ENCODE measurements at regions not wholly inside any gene's neighbourhood (a gene's known extent, or its start where the extent isn't known, plus 50 kb on each side); places are given as distances from the start of the nearest gene placed in this dataset.

GRCh38 chr12:11559626-11560340, 89.7 kb upstream of the ETV6 start:
- ChIA-PET CTCF (interaction anchor here (1.2 kb wide), 1 partner anchor 13 kb away, joined by 3 read pairs; no protein-coding TSS in a partner anchor), POLR2A (no interaction called here)
- intact Hi-C loops (cut with micrococcal nuclease) = loop anchor here (10.0 kb wide), 1 partner anchor 775 kb away; no protein-coding TSS in a partner anchor
- Mint-ChIP-seq H3K27me3 (peaks cover 2% of the 10 kb centered on the region), H3K4me1 (ENCODE audit: low read depth) (peaks cover 21% of the 10 kb centered on the region), H3K9me3 (no peaks in the 10 kb centered on the region), H3K36me3 (no peaks in the 10 kb centered on the region), H3K27ac (no peak overlapping the region), H3K4me3 (no peak overlapping the region)
- DNase-seq = no peak

DNA sequence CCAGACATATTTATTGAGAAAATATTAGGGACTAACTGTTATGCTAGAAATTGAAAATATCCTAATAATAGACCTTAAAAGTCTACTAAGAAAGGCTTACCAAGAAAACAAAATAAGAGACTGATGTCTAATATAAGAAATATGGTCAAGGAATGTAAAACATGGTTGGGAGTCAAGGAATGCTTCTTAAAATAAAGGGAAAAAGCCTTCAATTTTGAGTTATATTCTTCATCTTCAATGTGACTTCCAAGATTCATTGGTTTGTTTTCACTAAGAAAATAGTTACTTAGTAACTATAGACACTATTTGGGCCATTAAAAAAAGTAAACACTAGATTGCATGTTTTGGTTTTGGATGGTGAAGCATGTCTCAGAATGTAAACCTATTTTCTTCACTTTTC, 88.1 kb upstream of the ETV6 start:
- POLR2A ChIA-PET = no interaction called here
- H3K4me1 Mint-ChIP-seq (ENCODE audit: low read depth) = peaks cover 8% of the 10 kb centered on the region
- intact Hi-C loops (cut with micrococcal nuclease) = no loop called here

GRCh38 chr12:11563785-11564739, 85.4 kb upstream of the ETV6 start:
- intact Hi-C loops (cut with micrococcal nuclease) = no loop called here
- no peak for DNase-seq
- no peaks in the 10 kb centered on the region for H3K9me3 Mint-ChIP-seq
- ChIA-PET POLR2A (no interaction called here), CTCF (interaction anchor here (1.1 to 1.8 kb wide), 3 partner anchors 9 to 469 kb away, joined by 3 to 8 read pairs (median 4); no protein-coding TSS in a partner anchor)
- no peak overlapping the region for H3K4me3 Mint-ChIP-seq
- peaks cover 6% of the 10 kb centered on the region for H3K4me1 Mint-ChIP-seq (ENCODE audit: low read depth)
- H3K36me3 Mint-ChIP-seq = no peaks in the 10 kb centered on the region
- no peaks in the 10 kb centered on the region for H3K27me3 Mint-ChIP-seq
- H3K27ac Mint-ChIP-seq = no peak overlapping the region

More for the DNA sequence above, 88.1 kb upstream of the ETV6 start:
- Mint-ChIP-seq H3K9me3 (no peaks in the 10 kb centered on the region), H3K27me3 (peaks cover 2% of the 10 kb centered on the region), H3K36me3 (no peaks in the 10 kb centered on the region), H3K27ac (no peak overlapping the region), H3K4me3 (no peak overlapping the region)
- DNase-seq = no peak
- CTCF ChIA-PET = no interaction called here

- Mint-ChIP-seq H3K4me3 (no peak overlapping the region), H3K27me3 (no peaks in the 10 kb centered on the region), H3K4me1 (ENCODE audit: low read depth) (peaks cover 6% of the 10 kb centered on the region), H3K9me3 (no peaks in the 10 kb centered on the region), H3K27ac (no peak overlapping the region), H3K36me3 (no peaks in the 10 kb centered on the region)
- POLR2A ChIA-PET = no interaction called here
- CTCF ChIA-PET = interaction anchor here (0.8 to 1.8 kb wide), 2 partner anchors 9 to 468 kb away, joined by 3 to 8 read pairs; no protein-coding TSS in a partner anchor
- intact Hi-C loops (cut with micrococcal nuclease) = no loop called here
- no peak for DNase-seq
These were observed 84.4 kb upstream of the ETV6 start for GRCh38 chr12:11564984-11565651.

GRCh38 chr12:11565752-11566151, 83.7 kb upstream of the ETV6 start:
- Mint-ChIP-seq H3K36me3 (no peaks in the 10 kb centered on the region), H3K4me1 (ENCODE audit: low read depth) (peaks cover 6% of the 10 kb centered on the region), H3K9me3 (no peaks in the 10 kb centered on the region), H3K4me3 (no peak overlapping the region), H3K27ac (no peak overlapping the region), H3K27me3 (no peaks in the 10 kb centered on the region)
- intact Hi-C loops (cut with micrococcal nuclease) = no loop called here
- ChIA-PET CTCF (no interaction called here), POLR2A (no interaction called here)
- DNase-seq = no peak

DNA sequence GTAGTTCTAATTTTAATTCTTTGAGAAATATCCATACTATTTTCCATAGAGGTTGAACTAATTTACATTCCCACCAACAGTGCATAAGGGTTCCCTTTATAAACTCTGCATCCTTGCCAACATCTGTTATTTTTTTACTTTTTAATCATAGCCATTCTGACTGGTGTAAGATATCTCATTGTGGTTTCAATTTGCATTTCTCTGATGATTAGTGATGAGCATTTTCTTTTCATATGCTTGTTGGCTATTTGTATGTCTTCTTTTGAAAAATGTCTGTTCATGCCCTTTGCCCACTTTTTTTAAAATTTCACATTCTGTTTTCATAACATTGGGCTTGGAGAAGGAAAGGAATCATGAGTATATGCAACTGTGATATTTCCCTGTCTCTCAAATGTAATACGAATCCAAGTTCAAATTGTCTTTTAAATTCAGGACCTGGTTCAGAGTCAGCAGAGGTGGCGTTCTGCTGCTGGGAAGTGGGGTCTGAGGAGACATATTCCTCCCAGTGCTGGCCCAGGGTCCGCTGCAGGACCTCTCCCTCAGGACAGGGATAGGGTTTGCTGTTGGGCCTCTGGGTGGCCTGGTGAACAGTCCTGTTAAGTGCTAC, 81.2 kb upstream of the ETV6 start:
- POLR2A ChIA-PET = no interaction called here
- no peak overlapping the region for H3K27ac Mint-ChIP-seq
- intact Hi-C loops (cut with micrococcal nuclease) = no loop called here
- H3K27me3 Mint-ChIP-seq = no peaks in the 10 kb centered on the region
- H3K36me3 Mint-ChIP-seq = no peaks in the 10 kb centered on the region
- no peak overlapping the region for H3K4me3 Mint-ChIP-seq
- DNase-seq = no peak
- H3K4me1 Mint-ChIP-seq (ENCODE audit: low read depth) = no peaks in the 10 kb centered on the region
- no peaks in the 10 kb centered on the region for H3K9me3 Mint-ChIP-seq
- CTCF ChIA-PET = no interaction called here

DNA sequence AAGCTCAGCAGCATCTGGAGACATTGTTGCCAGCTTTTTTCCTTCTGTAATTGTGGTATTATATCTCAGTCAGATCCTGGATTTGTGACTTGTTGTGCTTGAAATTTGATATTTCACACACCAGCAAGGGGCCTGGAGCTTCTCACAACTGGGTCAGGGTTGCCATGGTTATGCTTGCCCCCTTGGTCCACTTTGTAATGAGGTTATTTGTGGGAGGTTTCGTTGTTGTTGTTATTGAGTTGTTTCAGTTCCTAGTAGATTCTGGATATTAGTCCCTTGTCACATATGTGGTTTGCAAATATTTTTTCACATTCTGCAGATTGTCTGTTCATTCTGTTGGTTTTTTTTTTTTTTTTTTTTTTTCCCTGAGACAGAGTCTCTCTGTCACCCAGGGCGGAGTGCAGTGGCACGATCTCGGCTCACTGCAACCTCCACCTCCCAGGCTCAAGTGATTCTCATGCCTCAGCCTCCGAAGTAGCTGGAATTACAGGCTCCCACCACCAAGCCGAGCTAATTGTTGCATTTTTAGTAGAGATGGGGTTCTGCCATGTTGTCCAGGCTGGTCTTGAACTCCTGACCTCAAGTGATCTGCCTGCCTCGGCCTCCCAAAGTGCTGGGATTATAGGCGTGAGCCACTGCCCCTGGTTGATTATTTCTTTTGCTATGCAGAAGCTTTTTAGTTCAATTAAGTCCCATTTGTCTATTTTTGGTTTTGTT, 80.6 kb upstream of the ETV6 start:
- H3K4me3 Mint-ChIP-seq = no peak overlapping the region
- H3K27me3 Mint-ChIP-seq = no peaks in the 10 kb centered on the region
- ChIA-PET POLR2A (no interaction called here), CTCF (no interaction called here)
- no peaks in the 10 kb centered on the region for H3K9me3 Mint-ChIP-seq
- no peak overlapping the region for H3K27ac Mint-ChIP-seq
- no peak for DNase-seq
- H3K36me3 Mint-ChIP-seq = no peaks in the 10 kb centered on the region
- no peaks in the 10 kb centered on the region for H3K4me1 Mint-ChIP-seq (ENCODE audit: low read depth)
- intact Hi-C loops (cut with micrococcal nuclease) = no loop called here

DNA sequence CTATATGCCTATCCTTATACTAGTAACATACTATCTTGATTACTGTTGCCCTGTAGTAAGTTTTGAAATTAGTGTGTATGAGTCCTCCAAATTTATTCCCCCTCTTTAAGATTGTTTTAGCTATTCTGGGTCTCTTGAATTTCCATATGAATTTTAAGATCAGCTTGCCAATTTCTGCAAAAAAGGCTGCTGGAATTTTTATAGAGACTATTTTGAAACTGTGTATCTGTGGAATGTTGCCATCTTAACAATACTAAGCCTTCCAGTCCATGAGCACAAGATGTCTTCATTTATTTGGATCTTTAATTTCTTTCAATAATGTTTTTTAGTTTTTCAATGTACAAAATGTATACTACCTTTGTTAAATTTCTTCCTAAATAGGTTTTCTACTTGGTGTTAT, 79.8 kb upstream of the ETV6 start:
- Mint-ChIP-seq H3K27me3 (no peaks in the 10 kb centered on the region), H3K4me1 (ENCODE audit: low read depth) (no peaks in the 10 kb centered on the region), H3K27ac (no peak overlapping the region), H3K9me3 (peaks cover 4% of the 10 kb centered on the region), H3K4me3 (no peak overlapping the region), H3K36me3 (no peaks in the 10 kb centered on the region)
- intact Hi-C loops (cut with micrococcal nuclease) = no loop called here
- ChIA-PET POLR2A (no interaction called here), CTCF (no interaction called here)
- no peak for DNase-seq

GRCh38 chr12:11573880-11574279, 75.6 kb upstream of the ETV6 start:
- intact Hi-C loops (cut with micrococcal nuclease) = no loop called here
- peaks cover 10% of the 10 kb centered on the region for H3K4me1 Mint-ChIP-seq (ENCODE audit: low read depth)
- no peak for DNase-seq
- H3K9me3 Mint-ChIP-seq = peaks cover 4% of the 10 kb centered on the region
- H3K4me3 Mint-ChIP-seq = no peak overlapping the region
- ChIA-PET POLR2A (no interaction called here), CTCF (interaction anchor here (2.7 kb wide), 1 partner anchor 460 kb away, joined by 9 read pairs; no protein-coding TSS in a partner anchor)
- no peaks in the 10 kb centered on the region for H3K36me3 Mint-ChIP-seq
- H3K27ac Mint-ChIP-seq = no peak overlapping the region
- H3K27me3 Mint-ChIP-seq = no peaks in the 10 kb centered on the region

GRCh38 chr12:11576104-11576503, 73.4 kb upstream of the ETV6 start:
- ChIA-PET POLR2A (no interaction called here), CTCF (interaction anchor here (2.7 kb wide), 1 partner anchor 458 kb away, joined by 9 read pairs; no protein-coding TSS in a partner anchor)
- no peak overlapping the region for H3K27ac Mint-ChIP-seq
- no peaks in the 10 kb centered on the region for H3K36me3 Mint-ChIP-seq
- no peak overlapping the region for H3K4me3 Mint-ChIP-seq
- peaks cover 24% of the 10 kb centered on the region for H3K4me1 Mint-ChIP-seq (ENCODE audit: low read depth)
- peak; percentile 73 for DNase-seq
- H3K9me3 Mint-ChIP-seq = peaks cover 4% of the 10 kb centered on the region
- H3K27me3 Mint-ChIP-seq = no peaks in the 10 kb centered on the region
- intact Hi-C loops (cut with micrococcal nuclease) = loop anchor here (1.0 to 5.0 kb wide), 3 partner anchors 22 to 191 kb away; no protein-coding TSS in a partner anchor

- ChIA-PET CTCF (interaction anchor here (1.0 to 7.2 kb wide), 3 partner anchors 430 to 751 kb away, joined by 3 to 157 read pairs (median 3); no protein-coding TSS in a partner anchor), POLR2A (interaction anchor here (1.0 kb wide), 2 partner anchors 197 to 201 kb away, joined by 3 to 4 read pairs; no protein-coding TSS in a partner anchor)
- DNase-seq = no peak
- Mint-ChIP-seq H3K27me3 (peaks cover 2% of the 10 kb centered on the region), H3K27ac (no peak overlapping the region), H3K9me3 (peaks cover 4% of the 10 kb centered on the region), H3K4me3 (no peak overlapping the region), H3K4me1 (ENCODE audit: low read depth) (peaks cover 27% of the 10 kb centered on the region), H3K36me3 (no peaks in the 10 kb centered on the region)
- intact Hi-C loops (cut with micrococcal nuclease) = loop anchor here (1.0 to 5.0 kb wide), 3 partner anchors 155 to 431 kb away; no protein-coding TSS in a partner anchor
These were observed 71.7 kb upstream of the ETV6 start for GRCh38 chr12:11577658-11578260.
